ENCODE measurements at regions not wholly inside any gene's neighbourhood (a gene's known extent, or its start where the extent isn't known, plus 50 kb on each side); places are given as distances from the start of the nearest gene placed in this dataset.

DNA sequence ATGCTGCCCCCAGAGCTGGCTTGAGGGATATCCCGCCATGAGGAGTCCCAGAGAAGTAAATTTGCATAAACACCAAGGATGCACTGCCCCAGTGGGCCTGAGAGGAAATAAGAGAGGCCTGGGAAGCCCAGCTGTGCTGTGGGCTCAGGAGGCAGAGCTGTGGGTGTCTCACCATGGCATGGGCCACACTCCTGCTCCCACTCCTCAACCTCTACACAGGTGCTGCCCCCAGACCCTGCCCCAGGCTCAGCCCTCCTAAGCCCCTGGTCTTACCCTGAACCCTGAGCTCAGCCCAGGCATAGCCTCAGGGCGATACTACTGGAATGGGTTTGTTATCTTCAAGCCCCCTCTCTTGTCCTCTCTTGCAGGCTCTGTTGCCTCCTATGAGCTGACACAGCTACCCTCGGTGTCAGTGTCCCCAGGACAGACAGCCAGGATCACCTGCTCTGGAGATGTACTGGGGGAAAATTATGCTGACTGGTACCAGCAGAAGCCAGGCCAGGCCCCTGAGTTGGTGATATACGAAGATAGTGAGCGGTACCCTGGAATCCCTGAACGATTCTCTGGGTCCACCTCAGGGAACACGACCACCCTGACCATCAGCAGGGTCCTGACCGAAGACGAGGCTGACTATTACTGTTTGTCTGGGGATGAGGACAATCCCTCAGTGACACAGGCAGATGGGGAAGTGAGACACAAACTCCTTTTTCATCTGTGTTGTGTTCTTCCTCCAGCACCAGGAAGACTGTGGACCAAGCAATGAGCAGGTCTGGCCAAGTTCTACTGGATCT lies 59.9 kb downstream of the GGTLC2 start:
- no peak overlapping the region for H3K27ac ChIP-seq
- TF ChIP-seq, protein P1, sequence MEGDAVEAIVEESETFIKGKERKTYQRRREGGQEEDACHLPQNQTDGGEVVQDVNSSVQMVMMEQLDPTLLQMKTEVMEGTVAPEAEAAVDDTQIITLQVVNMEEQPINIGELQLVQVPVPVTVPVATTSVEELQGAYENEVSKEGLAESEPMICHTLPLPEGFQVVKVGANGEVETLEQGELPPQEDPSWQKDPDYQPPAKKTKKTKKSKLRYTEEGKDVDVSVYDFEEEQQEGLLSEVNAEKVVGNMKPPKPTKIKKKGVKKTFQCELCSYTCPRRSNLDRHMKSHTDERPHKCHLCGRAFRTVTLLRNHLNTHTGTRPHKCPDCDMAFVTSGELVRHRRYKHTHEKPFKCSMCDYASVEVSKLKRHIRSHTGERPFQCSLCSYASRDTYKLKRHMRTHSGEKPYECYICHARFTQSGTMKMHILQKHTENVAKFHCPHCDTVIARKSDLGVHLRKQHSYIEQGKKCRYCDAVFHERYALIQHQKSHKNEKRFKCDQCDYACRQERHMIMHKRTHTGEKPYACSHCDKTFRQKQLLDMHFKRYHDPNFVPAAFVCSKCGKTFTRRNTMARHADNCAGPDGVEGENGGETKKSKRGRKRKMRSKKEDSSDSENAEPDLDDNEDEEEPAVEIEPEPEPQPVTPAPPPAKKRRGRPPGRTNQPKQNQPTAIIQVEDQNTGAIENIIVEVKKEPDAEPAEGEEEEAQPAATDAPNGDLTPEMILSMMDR (conservative IDR thresholded peaks at IDR 0.05): no peak

DNA sequence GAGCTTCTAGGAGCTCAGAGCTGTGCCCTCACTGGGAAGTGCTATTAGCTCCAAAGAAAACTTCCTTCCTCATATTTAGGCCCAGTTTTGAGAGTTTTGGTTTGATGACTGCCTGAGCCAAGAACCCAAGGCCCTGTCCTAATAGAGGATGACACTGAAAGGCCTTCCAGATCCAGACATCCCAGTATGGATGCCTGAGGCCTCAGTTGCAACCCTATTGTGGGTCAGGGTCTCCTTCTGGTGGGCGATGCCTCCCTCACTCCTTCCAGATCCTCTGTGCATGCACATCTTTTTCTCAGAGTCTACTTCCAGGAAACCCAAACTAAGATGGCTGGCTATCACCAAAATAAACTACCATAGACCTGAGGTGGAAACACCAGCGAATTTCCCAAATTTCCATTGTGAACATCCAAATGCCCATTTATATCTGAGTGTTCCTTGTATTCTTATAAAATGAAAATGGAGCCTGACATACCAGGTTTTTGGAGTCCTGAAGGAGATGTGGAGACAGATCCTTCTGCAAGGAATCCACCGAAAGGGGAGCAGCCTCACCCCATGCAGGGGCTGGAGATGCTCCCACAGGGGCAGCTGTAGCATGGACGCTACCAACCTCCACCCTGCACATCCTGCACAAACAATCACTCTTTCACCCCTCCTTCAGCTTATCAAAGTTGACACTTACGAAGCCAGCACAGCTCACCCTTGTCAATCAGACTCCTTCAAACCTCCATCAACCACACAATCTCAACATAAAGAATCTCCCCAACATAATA lies 61.1 kb downstream of the GGTLC2 start:
- no peak overlapping the region for H3K27ac ChIP-seq
- TF ChIP-seq, protein P1 (conservative IDR thresholded peaks at IDR 0.05): no peak

DNA sequence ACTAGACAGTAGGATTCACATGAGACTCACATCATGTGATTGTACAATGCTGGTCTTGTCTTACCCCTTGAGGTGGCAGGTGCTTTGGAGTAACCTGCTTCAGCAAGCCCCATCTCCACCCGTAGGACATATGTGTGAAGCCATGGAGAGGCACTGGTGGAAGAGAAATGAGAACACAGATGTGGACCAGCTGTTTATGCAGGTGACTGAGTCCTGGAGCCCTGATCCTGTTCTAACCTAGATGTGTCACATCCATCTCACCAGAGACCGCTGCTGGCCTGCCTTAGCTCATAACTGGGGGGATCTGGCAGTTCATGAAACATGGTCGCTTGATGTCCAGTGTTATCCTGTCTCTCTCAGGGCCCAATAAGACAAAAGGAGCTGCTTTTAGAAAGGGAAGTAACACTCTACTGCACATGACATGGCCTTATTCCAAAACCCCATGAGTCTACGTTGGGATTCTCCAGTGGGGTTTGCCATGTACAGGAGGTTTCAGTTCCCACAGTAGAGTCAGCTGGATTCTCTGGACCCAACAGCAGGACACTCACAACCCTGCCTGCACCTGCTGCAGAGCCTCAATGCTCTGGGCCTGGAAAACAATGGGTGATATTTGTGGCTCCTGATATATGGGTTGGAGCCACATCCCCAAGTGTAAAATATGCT lies 62.0 kb downstream of the GGTLC2 start:
- TF ChIP-seq, protein P1 (conservative IDR thresholded peaks at IDR 0.05): no peak
- no peak overlapping the region for H3K27ac ChIP-seq

DNA sequence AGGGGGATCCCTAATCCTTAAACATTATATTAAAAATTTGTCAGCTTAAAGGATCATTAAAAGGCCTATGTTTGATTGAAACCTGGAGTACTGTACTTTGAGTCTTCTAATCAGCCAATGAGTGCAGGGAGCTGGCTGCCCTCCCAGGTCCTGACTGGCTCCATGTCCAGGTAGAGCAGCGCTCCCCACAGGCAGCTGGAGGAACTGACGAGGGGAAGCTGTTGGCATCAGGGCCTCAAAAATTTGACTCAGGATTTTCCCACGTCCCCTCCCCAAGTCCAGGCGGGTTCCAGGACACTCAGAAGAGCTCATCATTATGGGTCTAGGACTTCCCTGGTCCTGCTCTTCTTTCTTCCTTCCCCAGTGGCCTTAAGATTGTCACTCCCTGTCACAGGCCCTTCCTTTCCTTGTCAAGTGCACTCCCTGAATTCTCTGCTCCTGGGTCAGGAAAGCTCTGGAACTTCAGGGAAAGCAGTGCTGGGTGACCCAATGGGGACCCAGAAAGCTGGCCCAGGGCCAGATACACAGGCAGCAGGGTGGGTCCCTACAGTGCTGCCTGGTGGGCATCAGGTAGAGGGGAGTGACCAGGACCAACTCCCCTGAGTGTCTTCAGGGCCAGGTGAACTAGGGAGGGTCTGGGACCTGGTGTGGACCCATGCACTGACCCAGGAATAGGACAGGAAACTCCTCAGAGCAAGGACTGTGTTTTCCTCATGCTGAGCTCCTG lies 65.5 kb downstream of the GGTLC2 start:
- peak overlapping the region; percentile 65; the same call in 1 of the 2 replicates for H3K27ac ChIP-seq
- TF ChIP-seq, protein P1 (conservative IDR thresholded peaks at IDR 0.05): no peak

DNA sequence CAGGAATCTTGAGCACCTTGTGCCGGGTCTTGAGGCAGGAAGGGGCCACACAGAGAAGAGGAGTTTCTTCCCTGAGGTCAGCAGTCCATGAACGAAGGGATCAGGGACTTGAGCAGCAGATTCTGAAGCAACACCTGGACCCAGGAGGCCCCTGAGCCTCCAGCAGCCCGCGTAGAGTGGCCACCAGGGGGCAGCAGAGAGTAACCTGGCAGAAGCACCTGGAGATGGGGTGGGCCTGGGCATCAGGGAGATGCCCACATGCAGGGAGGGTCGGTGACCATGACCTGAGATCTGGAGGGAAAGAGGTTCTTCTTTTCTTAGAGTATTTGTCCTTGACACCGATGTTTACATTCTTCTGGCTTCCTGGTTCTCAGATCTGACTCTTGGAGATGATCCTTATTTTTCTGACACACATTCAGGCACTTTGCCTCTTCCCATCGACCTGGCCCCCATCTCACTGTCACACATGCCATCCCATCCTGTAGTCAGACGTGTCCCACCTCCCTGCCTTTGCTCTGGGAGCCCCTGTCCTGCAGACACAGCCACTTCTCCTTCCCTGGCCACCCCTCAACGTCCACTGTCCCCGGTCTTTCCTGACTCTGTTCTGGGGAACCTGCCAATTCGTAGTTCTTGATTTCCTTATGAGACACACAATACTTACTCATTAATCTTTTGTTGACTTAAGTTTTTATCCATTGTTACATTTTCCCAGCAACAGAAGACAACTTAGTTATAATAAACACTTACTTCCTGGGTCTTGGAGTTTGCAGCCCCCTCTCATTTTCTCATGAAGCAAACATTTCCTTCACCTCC lies 66.5 kb downstream of the GGTLC2 start:
- TF ChIP-seq, protein P1 (conservative IDR thresholded peaks at IDR 0.05): peak; percentile 83
- peak overlapping the region; percentile 65 for H3K27ac ChIP-seq

DNA sequence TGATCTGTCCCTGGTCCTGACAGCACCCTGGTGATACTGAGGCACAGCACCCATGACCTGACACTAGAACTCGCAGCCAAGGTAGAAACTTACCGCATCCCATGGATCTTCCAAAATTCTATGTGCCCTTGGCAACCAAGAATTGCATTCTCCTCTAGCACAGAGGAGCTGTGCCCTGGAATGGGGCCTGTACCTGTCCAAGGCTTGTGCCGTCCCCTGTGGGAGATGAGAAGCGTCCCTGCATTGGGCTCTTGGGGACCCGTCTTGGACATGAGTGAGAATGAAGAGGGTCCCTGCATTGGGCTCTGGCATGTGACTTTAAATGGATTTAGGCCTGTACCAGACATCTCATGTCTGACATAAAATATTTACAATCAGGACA lies 67.1 kb downstream of the GGTLC2 start:
- TF ChIP-seq, protein P1 (conservative IDR thresholded peaks at IDR 0.05): no peak
- H3K27ac ChIP-seq: peak overlapping the region; percentile 65
